A673 (cell line): ENCODE measurements at regions not wholly inside any gene's neighbourhood (a gene's known extent, or its start where the extent isn't known, plus 50 kb on each side); places are given as distances from the start of the nearest gene placed in this dataset.

ENCODE experiments used
- BruUV-seq: library from RNA; stranded (reverse); fragments of 400-500 nt; replicated peaks from 2 replicates; lab custom pipeline; 2021; lab: Mats Ljungman, UMichigan
- CTCF ChIA-PET: fragments of 300-600 bp; sonication (Branson Sonifier 250); formaldehyde crosslinking; loops from one replicate; lab custom pipeline; 2022; ENCODE audit warnings: antibody characterized with exemption; lab: Charles Lee
- POLR2A ChIA-PET: fragments of 300-600 bp; sonication (Branson Sonifier 250); formaldehyde crosslinking; loops from one replicate; lab custom pipeline; 2022; ENCODE audit warnings: antibody characterized with exemption; ENCODE audit not compliant: low non-redundant PET; lab: Charles Lee
- DNase-seq: peaks from one replicate; pipeline ENCODE4 v3.0.0-alpha.2; 2015; ENCODE audit warnings: low spot score
- H3K27ac ChIP-seq: fragments of 200-600 bp; sonication (generic); 2 replicates; pipeline ENCODE4 v1.5.1; 2016; ENCODE audit warnings: mixed run types, low read depth, mild to moderate bottlenecking, mixed read lengths, antibody characterized with exemption, low read length; ENCODE audit not compliant: poor library complexity, severe bottlenecking
- H3K27me3 ChIP-seq: fragments of 200-600 bp; sonication (generic); replicated peaks from 2 replicates; pipeline ENCODE4 v1.6.1; 2017; ENCODE audit warnings: mixed run types, low read depth, mild to moderate bottlenecking, mixed read lengths, antibody characterized with exemption, low read length; ENCODE audit not compliant: insufficient read depth, poor library complexity
- H3K36me3 ChIP-seq: fragments of 200-600 bp; sonication (generic); 2 replicates; pipeline ENCODE4 v1.6.1; 2016; ENCODE audit warnings: mixed run types, mild to moderate bottlenecking, mixed read lengths, antibody characterized with exemption, low read length; ENCODE audit not compliant: insufficient read depth, poor library complexity, severe bottlenecking
- H3K4me1 ChIP-seq: fragments of 200-600 bp; sonication (generic); 2 replicates; pipeline ENCODE4 v1.6.1; 2017; ENCODE audit warnings: mixed run types, mild to moderate bottlenecking, mixed read lengths, antibody characterized with exemption, low read length; ENCODE audit not compliant: insufficient read depth, poor library complexity, severe bottlenecking
- H3K4me3 ChIP-seq: fragments of 200-600 bp; sonication (generic); 2 replicates; pipeline ENCODE4 v1.5.1; 2016; ENCODE audit warnings: low read depth, mixed run types, mild to moderate bottlenecking, mixed read lengths, low read length; ENCODE audit not compliant: poor library complexity, severe bottlenecking
- H3K9me3 ChIP-seq: fragments of 200-600 bp; sonication (generic); 2 replicates; pipeline ENCODE4 v1.6.1; 2016; ENCODE audit warnings: mixed run types, low read depth, mild to moderate bottlenecking, mixed read lengths, antibody characterized with exemption, low read length; ENCODE audit not compliant: poor library complexity, severe bottlenecking
- EZH2 ChIP-seq: fragments of 200-600 bp; sonication (generic); IDR thresholded peaks from 2 replicates; pipeline ENCODE4 v1.6.1; 2017; ENCODE audit warnings: borderline replicate concordance, low read depth, mild to moderate bottlenecking, mixed read lengths, antibody characterized with exemption, low read length; ENCODE audit not compliant: poor library complexity, severe bottlenecking
- intact Hi-C: fragments of 100-400 bp; cut with micrococcal nuclease; formaldehyde crosslinking; loops from one replicate; pipeline ENCODE4 v1.10.0; 2022; ENCODE audit not compliant: unreplicated experiment
- TF ChIP-seq, protein P1 (sequence below): fragments of 300-800, 200-600 bp; sonication (generic); conservative IDR thresholded peaks from 2 replicates; pipeline ENCODE4 v1.5.1; 2017; ENCODE audit warnings: low read depth, mild to moderate bottlenecking, antibody characterized with exemption, low read length, moderate library complexity, mixed read lengths

DNA sequence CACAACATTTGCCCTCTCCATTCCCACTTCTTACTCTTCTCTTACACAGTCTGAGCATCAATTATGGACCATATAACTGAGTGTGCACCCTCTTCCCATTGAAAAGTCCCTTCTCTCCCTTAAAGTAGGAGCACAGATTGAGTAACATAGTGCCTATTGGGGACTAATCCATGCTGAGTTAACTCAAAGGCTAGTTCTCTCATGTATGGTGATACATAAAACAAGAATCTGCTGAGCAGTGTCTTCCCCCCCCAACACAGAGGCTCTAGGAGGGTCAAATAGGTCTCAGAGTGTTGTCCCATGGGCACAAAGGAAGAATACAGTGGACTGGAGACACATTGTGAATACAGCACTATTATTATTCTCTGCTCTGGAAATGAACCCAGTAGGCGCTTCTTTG, 274.6 kb upstream of the BOD1L1 start:
- ChIA-PET POLR2A (no interaction called here), CTCF (no interaction called here)
- Histone ChIP-seq H3K27me3 (no peaks in the 10 kb centered on the region), H3K4me3 (no peak overlapping the region), H3K9me3 (no peaks in the 10 kb centered on the region), H3K36me3 (no peaks in the 10 kb centered on the region), H3K4me1 (no peaks in the 10 kb centered on the region), H3K27ac (no peak overlapping the region)
- intact Hi-C loops = no loop called here
- no peak for TF ChIP-seq EZH2
- TF ChIP-seq, protein P1, sequence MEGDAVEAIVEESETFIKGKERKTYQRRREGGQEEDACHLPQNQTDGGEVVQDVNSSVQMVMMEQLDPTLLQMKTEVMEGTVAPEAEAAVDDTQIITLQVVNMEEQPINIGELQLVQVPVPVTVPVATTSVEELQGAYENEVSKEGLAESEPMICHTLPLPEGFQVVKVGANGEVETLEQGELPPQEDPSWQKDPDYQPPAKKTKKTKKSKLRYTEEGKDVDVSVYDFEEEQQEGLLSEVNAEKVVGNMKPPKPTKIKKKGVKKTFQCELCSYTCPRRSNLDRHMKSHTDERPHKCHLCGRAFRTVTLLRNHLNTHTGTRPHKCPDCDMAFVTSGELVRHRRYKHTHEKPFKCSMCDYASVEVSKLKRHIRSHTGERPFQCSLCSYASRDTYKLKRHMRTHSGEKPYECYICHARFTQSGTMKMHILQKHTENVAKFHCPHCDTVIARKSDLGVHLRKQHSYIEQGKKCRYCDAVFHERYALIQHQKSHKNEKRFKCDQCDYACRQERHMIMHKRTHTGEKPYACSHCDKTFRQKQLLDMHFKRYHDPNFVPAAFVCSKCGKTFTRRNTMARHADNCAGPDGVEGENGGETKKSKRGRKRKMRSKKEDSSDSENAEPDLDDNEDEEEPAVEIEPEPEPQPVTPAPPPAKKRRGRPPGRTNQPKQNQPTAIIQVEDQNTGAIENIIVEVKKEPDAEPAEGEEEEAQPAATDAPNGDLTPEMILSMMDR = no peak
- no TSS peak for BruUV-seq
- no peak for DNase-seq

DNA sequence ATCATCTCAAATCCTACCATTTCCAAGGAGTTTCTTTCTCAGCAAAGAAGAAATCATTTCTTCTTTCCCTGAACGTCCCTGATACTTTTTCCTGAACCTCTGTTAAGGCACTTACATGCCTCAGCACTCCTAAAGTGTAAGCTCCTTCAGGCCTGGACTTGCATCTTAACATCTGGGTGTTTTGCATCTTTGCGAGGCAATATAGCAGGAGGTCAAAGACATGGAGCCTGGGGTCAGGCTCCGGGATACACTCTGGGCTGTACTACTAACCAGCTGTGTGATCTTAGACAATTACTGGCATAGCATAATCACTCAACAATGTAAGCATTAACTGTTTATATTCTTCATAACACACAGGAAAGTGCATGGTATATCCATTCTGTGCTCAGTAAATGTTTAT, 275.5 kb upstream of the BOD1L1 start:
- DNase-seq = no peak
- TF ChIP-seq, protein P1 = no peak
- no peak for TF ChIP-seq EZH2
- no peaks in the 10 kb centered on the region for H3K27me3 ChIP-seq
- intact Hi-C loops = no loop called here
- no peaks in the 10 kb centered on the region for H3K9me3 ChIP-seq
- POLR2A ChIA-PET = no interaction called here
- H3K4me1 ChIP-seq = no peaks in the 10 kb centered on the region
- CTCF ChIA-PET = interaction anchor here (0.5 kb wide), 1 partner anchor 27 kb away, joined by 7 read pairs; no protein-coding TSS in a partner anchor
- no peak overlapping the region for H3K4me3 ChIP-seq
- no TSS peak for BruUV-seq
- H3K27ac ChIP-seq = no peak overlapping the region
- no peaks in the 10 kb centered on the region for H3K36me3 ChIP-seq

DNA sequence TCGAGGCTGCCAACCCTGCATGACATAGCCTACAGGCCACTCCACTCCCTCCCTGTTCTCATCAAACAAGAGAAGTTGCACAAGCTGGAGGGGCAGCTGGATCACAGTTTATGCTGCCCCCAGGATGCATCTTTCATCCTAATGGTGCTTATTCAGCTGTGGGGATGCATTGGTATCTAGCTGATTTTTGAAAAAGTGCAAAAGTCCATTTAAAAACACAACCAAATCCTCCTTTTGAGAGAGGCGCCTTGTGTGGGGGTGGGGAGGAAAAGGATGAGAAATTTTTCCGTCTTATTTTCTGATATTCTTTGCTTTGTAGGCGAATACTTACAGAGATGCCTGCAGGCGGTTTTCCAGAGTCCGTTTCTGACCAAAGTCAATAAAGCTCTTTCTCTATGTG, 276.4 kb upstream of the BOD1L1 start:
- H3K36me3 ChIP-seq = no peaks in the 10 kb centered on the region
- no TSS peak for BruUV-seq
- CTCF ChIA-PET = no interaction called here

More for the DNA sequence above, 276.4 kb upstream of the BOD1L1 start:
- POLR2A ChIA-PET = no interaction called here
- DNase-seq = no peak
- no peak for TF ChIP-seq EZH2
- TF ChIP-seq, protein P1 = no peak
- Histone ChIP-seq H3K4me3 (no peak overlapping the region), H3K4me1 (no peaks in the 10 kb centered on the region), H3K9me3 (no peaks in the 10 kb centered on the region), H3K27ac (no peak overlapping the region), H3K27me3 (no peaks in the 10 kb centered on the region)
- intact Hi-C loops = no loop called here
